Kidney (tissue), 13 donors: ENCODE measurements at regions not wholly inside any gene's neighbourhood (a gene's known extent, or its start where the extent isn't known, plus 50 kb on each side); places are given as distances from the start of the nearest gene placed in this dataset.

Experiments
- DNase-seq, 5 donors: peaks; one replicate each; pipeline ENCODE4 v3.0.0-alpha.2; 2013 to 2020
- FAIRE-seq: peaks from 2 replicates; lab custom pipeline; 2012; peaks lifted over from hg19 to GRCh38; lab: Jason Lieb, UNC
- H3K27ac ChIP-seq, 2 donors: one replicate each; pipeline ENCODE4 v1.7.0; 2013; ENCODE audit warnings: low read depth in 2 of 2, low read length in 2 of 2, inconsistent platforms in 1 of 2
- H3K27me3 ChIP-seq: one replicate; pipeline ENCODE4 v1.7.1; 2013; ENCODE audit warnings: low read length, inconsistent platforms; ENCODE audit not compliant: control insufficient read depth, insufficient read depth
- H3K36me3 ChIP-seq, 3 donors: one replicate each; pipeline versions ENCODE4 v1.7.0 to v1.7.1; 2013; ENCODE audit warnings: low read length in 3 of 3, control low read depth in 1 of 3, inconsistent platforms in 1 of 3; ENCODE audit not compliant: insufficient read depth in 3 of 3, control insufficient read depth in 2 of 3
- H3K4me1 ChIP-seq, 3 donors: one replicate each; pipeline versions ENCODE4 v1.7.0 to v1.7.1; 2013; ENCODE audit warnings: low read length in 3 of 3, inconsistent platforms in 1 of 3, low read depth in 1 of 3; ENCODE audit not compliant: control insufficient read depth in 2 of 3, insufficient read depth in 2 of 3
- H3K4me3 ChIP-seq, 3 donors: one replicate each; pipeline versions ENCODE4 v1.7.0 to v1.8.1; 2013; ENCODE audit warnings: low read length in 3 of 3, control low read depth in 1 of 3, inconsistent platforms in 1 of 3
- H3K9ac ChIP-seq, 3 donors: one replicate each; pipeline versions ENCODE4 v1.7.0 to v1.7.1; 2013; ENCODE audit warnings: low read length in 3 of 3, control low read depth in 1 of 3, inconsistent platforms in 1 of 3
- H3K9me3 ChIP-seq, 3 donors: one replicate each; pipeline versions ENCODE4 v1.7.0 to v1.7.1; 2013; ENCODE audit warnings: low read length in 3 of 3, control low read depth in 1 of 3, inconsistent platforms in 1 of 3; ENCODE audit not compliant: control insufficient read depth in 2 of 3, insufficient read depth in 1 of 3
- CTCF ChIP-seq: IDR thresholded peaks from 3 replicates; pipeline ENCODE4 v1.5.1; 2012; ENCODE audit warnings: mild to moderate bottlenecking, moderate library complexity, borderline replicate concordance; ENCODE audit not compliant: insufficient read depth; ENCODE audit errors: extremely low read depth
- intact Hi-C: fragments of 100-400 bp; cut with DNase I; formaldehyde crosslinking; loops from one replicate; pipeline ENCODE4 v1.11.1; 2022
- donor health status: control.
- donor health status: control.
- donor health status: control.
- donor health status: control.
- donor health status: control.
- donor health status: DM: yes; HTN: yes; CAD: no.
- donor health status: Normal renal cell carcinoma (clear cell type).

- no peaks in the 10 kb centered on the region for H3K9me3 ChIP-seq
- no peak for DNase-seq
- FAIRE-seq: no peak
- no peak overlapping the region for H3K4me3 ChIP-seq
- no peaks in the 10 kb centered on the region for H3K4me1 ChIP-seq
- no peaks in the 10 kb centered on the region for H3K27me3 ChIP-seq
- no peaks in the 10 kb centered on the region for H3K36me3 ChIP-seq
- intact Hi-C loops: no loop called here
- H3K9ac ChIP-seq: no peak overlapping the region
- H3K27ac ChIP-seq: no peak overlapping the region
- TF ChIP-seq CTCF: no peak
Observed at GRCh38 chr6:113805811-113806495, 51.2 kb upstream of the MARCKS start.
